HG03159 (cell line): ENCODE measurements at regions not wholly inside any gene's neighbourhood (a gene's known extent, or its start where the extent isn't known, plus 50 kb on each side); places are given as distances from the start of the nearest gene placed in this dataset.

Experiments used
- ATAC-seq: cut with Tn5 transposase; IDR thresholded peaks from one replicate; pipeline ENCODE4 v1.9.1; 2021; ENCODE audit warnings: mild to moderate bottlenecking, moderate library complexity; ENCODE audit not compliant: unreplicated experiment

- no peak for ATAC-seq
Measured at GRCh38 chr7:156458011-156458410, 182.6 kb upstream of the RNF32 start.

GRCh38 chr7:156456503-156457115 lies 184.0 kb upstream of the RNF32 start:
- no peak for ATAC-seq

DNA sequence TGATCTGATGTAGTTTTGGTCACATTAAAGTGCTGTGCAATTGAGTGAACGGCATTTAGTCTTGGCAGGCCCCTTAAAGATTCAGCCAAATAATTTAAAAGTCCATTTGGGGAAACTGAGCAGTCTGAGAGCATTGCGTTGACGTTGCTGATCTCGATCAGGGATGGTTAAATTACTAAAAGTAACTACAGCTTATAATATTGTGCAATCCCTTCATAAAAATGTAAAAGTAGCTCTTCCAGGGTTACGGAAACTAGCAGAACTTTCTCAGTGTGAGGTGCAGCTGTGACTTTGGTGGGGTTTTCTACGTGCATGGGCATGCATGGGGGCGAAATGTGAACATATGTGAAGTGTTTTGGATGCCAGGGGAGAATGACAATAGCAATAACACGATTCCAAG lies 184.5 kb upstream of the RNF32 start:
- ATAC-seq = no peak

DNA sequence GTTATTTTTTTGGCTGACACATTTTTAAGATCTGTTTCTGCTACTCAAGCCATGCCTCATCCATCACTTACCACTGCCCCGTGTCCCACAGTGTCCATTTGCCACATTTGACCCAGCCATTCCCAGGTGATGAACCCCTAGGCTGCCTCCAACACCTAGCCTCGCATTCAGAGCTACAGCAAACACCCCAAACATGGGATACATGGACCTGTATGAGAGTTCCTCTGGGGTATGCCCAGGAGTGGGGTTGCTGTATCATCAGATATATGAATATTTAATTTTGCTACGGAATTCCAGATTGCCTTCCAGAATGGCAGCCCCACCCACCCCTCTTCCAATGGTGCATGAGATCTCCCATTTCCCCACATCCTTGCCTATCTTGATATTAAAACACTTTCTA lies 190.1 kb upstream of the RNF32 start:
- ATAC-seq = no peak

DNA sequence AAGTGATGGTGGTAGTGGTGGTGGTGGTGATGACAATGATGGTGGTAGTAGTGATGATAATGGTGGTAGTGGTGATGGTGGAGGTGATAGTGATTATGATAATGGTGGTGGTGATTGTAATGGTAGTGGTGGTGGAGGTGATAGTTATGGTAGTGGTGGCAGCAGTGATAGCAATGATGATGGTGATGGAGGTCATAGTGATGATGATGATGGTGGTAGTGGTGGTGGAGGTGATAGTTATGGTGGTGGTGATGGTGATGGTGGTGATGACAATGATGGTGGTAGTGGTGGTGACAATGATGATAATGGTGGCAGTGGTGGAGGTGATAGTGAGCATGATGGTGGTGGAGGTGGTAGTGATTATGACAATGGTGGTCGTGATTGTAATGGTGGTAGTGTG lies 191.7 kb upstream of the RNF32 start:
- no peak for ATAC-seq

GRCh38 chr7:156446990-156447389 lies 193.6 kb upstream of the RNF32 start:
- no peak for ATAC-seq

DNA sequence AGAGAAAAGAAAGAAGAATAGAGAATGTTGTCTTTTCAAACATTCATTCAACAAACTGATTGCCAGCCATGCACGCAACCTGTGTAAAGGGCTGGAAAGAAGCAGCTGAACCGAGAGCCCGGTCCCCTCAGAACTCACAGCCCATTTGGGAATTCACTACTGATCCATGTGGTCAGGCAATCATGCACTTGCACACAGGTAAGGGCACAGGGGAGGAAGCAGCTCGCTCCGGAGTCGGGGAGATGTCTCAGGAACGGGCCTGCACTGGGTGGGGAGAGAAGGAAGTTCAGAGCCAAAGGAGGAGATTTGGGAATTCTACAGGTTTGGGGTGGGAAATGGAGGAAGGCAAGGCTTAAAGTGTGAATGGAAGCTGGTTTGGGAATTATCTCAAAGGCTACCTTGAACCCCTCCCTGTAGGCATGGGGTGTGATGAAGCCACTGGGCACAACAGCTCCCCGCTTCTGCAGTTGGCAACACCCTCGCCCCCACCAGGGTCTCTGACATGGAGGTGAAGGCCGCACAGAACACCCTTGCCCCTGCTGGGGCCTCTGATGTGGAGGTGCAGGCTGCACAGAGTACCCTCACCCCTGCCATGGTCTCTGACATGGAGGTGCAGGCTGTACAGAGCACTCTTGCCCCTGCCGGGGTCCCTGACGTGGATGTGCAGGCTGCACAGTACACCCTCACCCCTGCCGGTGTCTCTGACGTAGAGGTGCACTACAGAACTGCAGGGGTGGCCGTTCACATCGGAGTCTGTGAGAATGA lies 194.4 kb upstream of the RNF32 start:
- ATAC-seq = no peak

GRCh38 chr7:156442516-156442915 lies 198.1 kb upstream of the RNF32 start:
- no peak for ATAC-seq

GRCh38 chr7:156440456-156440855 lies 200.1 kb upstream of the RNF32 start:
- ATAC-seq = no peak

DNA sequence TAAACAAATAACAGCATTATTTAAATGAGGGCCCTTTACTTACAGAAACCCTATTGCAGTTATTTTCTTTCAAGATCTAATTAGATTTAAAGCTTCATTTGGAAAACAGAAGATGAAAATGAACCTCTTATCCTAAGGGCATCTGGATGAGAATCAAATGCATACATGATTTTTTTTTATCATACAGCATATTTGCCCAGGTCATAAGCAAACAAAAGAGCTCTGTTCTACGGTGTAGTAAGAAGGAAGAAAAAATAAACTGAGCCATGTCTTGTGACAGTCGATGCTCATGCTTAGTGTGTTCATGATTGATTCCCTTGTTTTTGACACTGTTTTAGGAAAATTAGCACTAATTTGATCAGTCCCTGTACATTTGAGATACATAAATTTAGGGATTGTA lies 202.6 kb upstream of the RNF32 start:
- ATAC-seq = no peak

GRCh38 chr7:156437021-156437614 lies 203.5 kb upstream of the RNF32 start:
- ATAC-seq = no peak

- ATAC-seq = no peak
Measured at GRCh38 chr7:156435486-156436231, 204.9 kb upstream of the RNF32 start.

- no peak for ATAC-seq
Measured at GRCh38 chr7:156434706-156435105, 205.9 kb upstream of the RNF32 start.

GRCh38 chr7:156432018-156432417 lies 208.6 kb upstream of the RNF32 start:
- ATAC-seq = no peak

DNA sequence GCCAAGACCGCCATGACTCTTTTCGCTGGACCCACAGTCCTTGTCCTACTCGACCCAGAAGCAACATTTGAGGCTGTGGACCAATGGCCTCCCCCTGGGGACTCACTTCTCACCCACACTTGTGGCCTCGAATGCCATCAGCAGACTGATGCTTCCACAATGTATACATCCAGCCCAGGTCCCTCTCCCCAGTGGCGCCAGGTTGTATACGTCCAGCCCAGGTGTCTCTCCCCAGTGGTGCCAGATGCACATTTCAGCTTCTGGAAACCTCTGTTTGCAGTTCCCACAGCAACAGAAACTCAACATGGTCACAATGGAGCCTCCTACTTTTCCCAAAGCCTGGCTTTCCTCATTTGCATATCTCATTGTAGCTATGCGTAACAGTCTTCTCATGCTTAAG lies 210.5 kb upstream of the RNF32 start:
- no peak for ATAC-seq

- ATAC-seq = no peak
Measured at GRCh38 chr7:156429514-156429913, 211.1 kb upstream of the RNF32 start.

- no peak for ATAC-seq
Measured at GRCh38 chr7:156423876-156424275, 216.7 kb upstream of the RNF32 start.

DNA sequence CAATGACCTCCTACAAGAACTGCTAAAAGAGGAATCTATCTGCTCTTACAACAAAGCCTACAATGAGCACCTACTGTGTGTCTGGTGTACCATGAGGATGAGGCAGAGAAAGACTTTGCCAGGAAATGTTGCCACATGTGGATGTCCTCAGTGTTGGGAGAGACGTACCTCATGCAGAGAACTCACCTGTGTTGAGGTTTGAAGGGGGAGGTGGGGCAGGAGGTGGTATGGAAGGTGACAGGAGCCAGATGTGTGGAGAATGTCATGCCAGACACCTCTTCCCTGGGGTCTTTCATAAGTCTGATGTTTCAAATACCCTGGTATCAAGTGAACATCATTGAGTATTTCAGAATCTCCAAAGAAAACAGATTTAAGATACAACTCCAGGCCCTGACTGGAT lies 220.1 kb upstream of the RNF32 start:
- no peak for ATAC-seq

- no peak for ATAC-seq
Measured at GRCh38 chr7:156419782-156420181, 220.8 kb upstream of the RNF32 start.

DNA sequence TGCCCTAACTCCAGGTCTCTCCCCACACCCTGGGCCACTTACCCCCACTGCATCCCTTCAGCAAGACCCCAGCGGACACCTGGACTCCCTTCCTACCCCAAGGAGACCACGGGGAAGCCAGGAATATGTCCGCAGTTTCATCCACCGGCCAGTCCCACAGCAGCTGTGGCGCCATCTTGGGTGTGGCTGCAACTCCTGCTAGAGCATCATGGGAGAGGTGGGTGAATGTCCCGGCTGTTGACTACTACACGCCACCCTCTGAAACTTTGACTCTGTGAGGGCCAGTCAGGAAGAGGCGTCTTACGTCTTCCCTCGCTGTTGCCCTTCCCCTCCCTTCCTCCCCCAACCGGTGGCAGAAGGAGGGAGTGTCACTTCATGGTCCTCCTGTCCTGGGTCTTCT lies 238.3 kb upstream of the RNF32 start:
- ATAC-seq = no peak

- ATAC-seq = no peak
Measured at GRCh38 chr7:156401617-156402016, 239.0 kb upstream of the RNF32 start.

DNA sequence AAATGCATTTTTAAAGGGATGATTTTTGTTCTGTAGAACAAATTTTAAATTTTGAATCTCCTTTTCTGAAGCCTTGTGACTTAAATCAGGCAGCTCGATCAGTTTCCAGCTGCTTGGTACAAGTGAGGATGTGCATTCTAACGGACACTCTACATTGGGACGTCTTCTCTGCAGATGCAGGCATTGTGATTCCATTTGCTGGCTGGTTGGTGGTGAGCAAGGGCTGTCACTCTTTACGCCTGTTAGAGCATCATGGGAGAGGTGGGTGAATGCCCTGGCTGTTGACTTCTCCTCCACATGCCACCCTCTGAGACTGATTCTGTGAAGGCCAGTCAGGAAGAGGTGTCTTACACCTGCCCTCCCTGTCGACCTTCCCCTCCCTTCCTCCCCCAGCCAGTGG lies 240.5 kb upstream of the RNF32 start:
- ATAC-seq = no peak
